PC-9 (cell line): ENCODE measurements at regions not wholly inside any gene's neighbourhood (a gene's known extent, or its start where the extent isn't known, plus 50 kb on each side); places are given as distances from the start of the nearest gene placed in this dataset.

Experiments
- EZH2 ChIP-seq: fragments of 200-600 bp; sonication (generic); IDR thresholded peaks from 2 replicates; pipeline ENCODE4 v1.8.0; 2017; ENCODE audit warnings: antibody characterized with exemption, low read depth
- TF ChIP-seq, protein P1 (sequence below): fragments of 200-600 bp; sonication (generic); conservative IDR thresholded peaks from 2 replicates; pipeline ENCODE4 v1.6.1; 2017; ENCODE audit warnings: mixed run types, antibody characterized with exemption, mild to moderate bottlenecking, moderate library complexity

DNA sequence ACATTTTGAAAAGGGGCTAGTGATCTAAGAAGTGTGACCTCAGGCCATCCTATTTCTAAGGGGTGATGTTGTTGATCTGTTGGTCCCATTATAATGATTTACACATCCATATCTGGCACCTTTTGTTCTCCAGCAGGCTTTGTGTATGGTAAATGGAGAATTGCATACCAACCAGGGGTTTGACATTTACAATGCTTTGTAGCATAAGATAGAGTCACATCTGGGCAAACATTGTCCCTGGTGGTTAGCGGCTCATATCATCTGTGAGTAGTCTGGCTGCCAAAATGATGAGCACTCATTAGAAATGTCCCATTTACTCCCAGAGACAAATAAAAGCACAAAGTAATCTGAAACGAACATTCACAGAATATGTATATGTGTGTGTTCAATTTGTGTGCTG is 1775.5 kb upstream of the CELF4 start:
- TF ChIP-seq, protein P1, sequence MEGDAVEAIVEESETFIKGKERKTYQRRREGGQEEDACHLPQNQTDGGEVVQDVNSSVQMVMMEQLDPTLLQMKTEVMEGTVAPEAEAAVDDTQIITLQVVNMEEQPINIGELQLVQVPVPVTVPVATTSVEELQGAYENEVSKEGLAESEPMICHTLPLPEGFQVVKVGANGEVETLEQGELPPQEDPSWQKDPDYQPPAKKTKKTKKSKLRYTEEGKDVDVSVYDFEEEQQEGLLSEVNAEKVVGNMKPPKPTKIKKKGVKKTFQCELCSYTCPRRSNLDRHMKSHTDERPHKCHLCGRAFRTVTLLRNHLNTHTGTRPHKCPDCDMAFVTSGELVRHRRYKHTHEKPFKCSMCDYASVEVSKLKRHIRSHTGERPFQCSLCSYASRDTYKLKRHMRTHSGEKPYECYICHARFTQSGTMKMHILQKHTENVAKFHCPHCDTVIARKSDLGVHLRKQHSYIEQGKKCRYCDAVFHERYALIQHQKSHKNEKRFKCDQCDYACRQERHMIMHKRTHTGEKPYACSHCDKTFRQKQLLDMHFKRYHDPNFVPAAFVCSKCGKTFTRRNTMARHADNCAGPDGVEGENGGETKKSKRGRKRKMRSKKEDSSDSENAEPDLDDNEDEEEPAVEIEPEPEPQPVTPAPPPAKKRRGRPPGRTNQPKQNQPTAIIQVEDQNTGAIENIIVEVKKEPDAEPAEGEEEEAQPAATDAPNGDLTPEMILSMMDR = no peak
- TF ChIP-seq EZH2 = no peak
